SU-DHL-6 (cell line): ENCODE measurements at regions not wholly inside any gene's neighbourhood (a gene's known extent, or its start where the extent isn't known, plus 50 kb on each side); places are given as distances from the start of the nearest gene placed in this dataset.

Experiments used
- H2AFZ ChIP-seq: fragments of 200-600 bp; sonication (generic); 2 replicates; pipeline ENCODE4 v1.6.1; 2014; ENCODE audit warnings: low read depth, mild to moderate bottlenecking, moderate library complexity, mixed read lengths, antibody characterized with exemption, low read length; ENCODE audit not compliant: severe bottlenecking
- H3F3A ChIP-seq: fragments of 200-600 bp; shearing (Covaris generic); 2 replicates; pipeline ENCODE4 v1.6.0; 2016; ENCODE audit warnings: antibody characterized with exemption, mild to moderate bottlenecking; ENCODE audit not compliant: insufficient read depth
- H3K27ac ChIP-seq: fragments of 200-600 bp; sonication (generic); 2 replicates; pipeline ENCODE4 v1.5.1; 2016; ENCODE audit warnings: low read depth, mild to moderate bottlenecking, low read length, moderate library complexity, mixed read lengths
- H3K27me3 ChIP-seq: fragments of 200-600 bp; sonication (generic), shearing (Covaris generic); 2 replicates; pipeline ENCODE4 v1.6.0; 2014; ENCODE audit warnings: mild to moderate bottlenecking, low read length
- H3K36me3 ChIP-seq: fragments of 200-600 bp; sonication (generic); 2 replicates; pipeline ENCODE4 v1.6.1; 2014; ENCODE audit warnings: mild to moderate bottlenecking, low read length, mixed read lengths
- H3K4me2 ChIP-seq: fragments of 300-600, 200-600 bp; shearing (Covaris generic), sonication (generic); 2 replicates; pipeline ENCODE4 v1.6.0; 2014; ENCODE audit warnings: low read length, low read depth, mild to moderate bottlenecking; ENCODE audit not compliant: poor library complexity, severe bottlenecking
- H3K4me3 ChIP-seq: fragments of 200-600 bp; sonication (generic); 2 replicates; pipeline ENCODE4 v1.5.1; 2014; ENCODE audit warnings: antibody characterized with exemption, low read length, mild to moderate bottlenecking, mixed read lengths; ENCODE audit not compliant: insufficient read depth, poor library complexity, severe bottlenecking
- H3K79me2 ChIP-seq: fragments of 200-600 bp; sonication (generic); 2 replicates; pipeline ENCODE4 v1.6.1; 2014; ENCODE audit warnings: mild to moderate bottlenecking, low read length, moderate library complexity; ENCODE audit not compliant: insufficient read depth
- H3K9ac ChIP-seq: fragments of 200-600 bp; sonication (generic); 2 replicates; pipeline ENCODE4 v1.7.0; 2014; ENCODE audit warnings: mild to moderate bottlenecking, low read length
- H3K9me2 ChIP-seq: fragments of 200-600 bp; sonication (generic); replicated peaks from 2 replicates; pipeline ENCODE4 v1.6.1; 2014; ENCODE audit warnings: low read length; ENCODE audit not compliant: insufficient read depth
- H3K9me3 ChIP-seq: fragments of 200-600 bp; sonication (generic); 2 replicates; pipeline ENCODE4 v1.6.1; 2014; ENCODE audit warnings: low read length, mixed read lengths; ENCODE audit not compliant: insufficient read depth
- H4K20me1 ChIP-seq: fragments of 200-600 bp; sonication (generic); 2 replicates; pipeline ENCODE4 v1.6.1; 2014; ENCODE audit warnings: low read depth, mild to moderate bottlenecking, antibody characterized with exemption, low read length, moderate library complexity, mixed read lengths
- CTCF ChIP-seq: fragments of 200-600 bp; sonication (generic); IDR thresholded peaks from one replicate; pipeline ENCODE4 v1.5.1; 2017; ENCODE audit warnings: antibody characterized with exemption, mild to moderate bottlenecking, low read length, moderate library complexity; ENCODE audit not compliant: insufficient read depth, poor library complexity, severe bottlenecking
- EZH2phosphoT487 ChIP-seq: fragments of 200-600 bp; sonication (generic), shearing (Covaris generic); conservative IDR thresholded peaks from 2 replicates; pipeline ENCODE4 v1.6.1; 2018; ENCODE audit warnings: mild to moderate bottlenecking, antibody characterized with exemption, low read length, moderate library complexity, mixed read lengths

GRCh38 chr7:68440866-68441265 lies 1157.4 kb upstream of the AUTS2 start:
- H3K9me2 ChIP-seq: 0 out of 2 replicates have a peak, but pooled peaks cover 3% of the 10 kb centered on the region
- H4K20me1 ChIP-seq: no peaks in the 10 kb centered on the region
- no peak overlapping the region for H3K4me2 ChIP-seq
- no peaks in the 10 kb centered on the region for H3K79me2 ChIP-seq
- no peak for TF ChIP-seq EZH2phosphoT487
- TF ChIP-seq CTCF: no peak
- no peaks in the 10 kb centered on the region for H3F3A ChIP-seq
- no peak overlapping the region for H2AFZ ChIP-seq
- H3K36me3 ChIP-seq: no peaks in the 10 kb centered on the region
- no peaks in the 10 kb centered on the region for H3K27me3 ChIP-seq
- no peak overlapping the region for H3K27ac ChIP-seq
- no peak overlapping the region for H3K9ac ChIP-seq
- H3K4me3 ChIP-seq: no peak overlapping the region
- H3K9me3 ChIP-seq: peaks cover 22% of the 10 kb centered on the region; the same call in 1 of the 2 replicates

GRCh38 chr7:68441645-68442044 lies 1156.6 kb upstream of the AUTS2 start:
- H3K9me2 ChIP-seq: 0 out of 2 replicates have a peak, but pooled peaks cover 3% of the 10 kb centered on the region
- TF ChIP-seq EZH2phosphoT487 (no peak), CTCF (no peak)
- peaks cover 22% of the 10 kb centered on the region; the same call in 1 of the 2 replicates for H3K9me3 ChIP-seq
- no peaks in the 10 kb centered on the region for H3K79me2 ChIP-seq
- H3K4me3 ChIP-seq: no peak overlapping the region
- H2AFZ ChIP-seq: no peak overlapping the region
- H3K27ac ChIP-seq: no peak overlapping the region
- H3K27me3 ChIP-seq: no peaks in the 10 kb centered on the region
- no peaks in the 10 kb centered on the region for H4K20me1 ChIP-seq
- no peaks in the 10 kb centered on the region for H3F3A ChIP-seq
- no peak overlapping the region for H3K9ac ChIP-seq
- no peak overlapping the region for H3K4me2 ChIP-seq
- H3K36me3 ChIP-seq: no peaks in the 10 kb centered on the region

- Histone ChIP-seq H3K9ac (no peak overlapping the region), H3K9me2 (0 out of 2 replicates have a peak, but pooled peaks cover 3% of the 10 kb centered on the region), H4K20me1 (no peaks in the 10 kb centered on the region), H3K27ac (no peak overlapping the region), H3K4me2 (no peak overlapping the region), H3K4me3 (no peak overlapping the region), H3K36me3 (no peaks in the 10 kb centered on the region), H3K79me2 (no peaks in the 10 kb centered on the region), H3K27me3 (no peaks in the 10 kb centered on the region), H3F3A (no peaks in the 10 kb centered on the region), H2AFZ (no peak overlapping the region), H3K9me3 (peaks cover 8% of the 10 kb centered on the region; the same call in 1 of the 2 replicates)
- TF ChIP-seq EZH2phosphoT487: no peak
- TF ChIP-seq CTCF: no peak
Observed at GRCh38 chr7:68442931-68443631, 1155.2 kb upstream of the AUTS2 start.
